Keratinocyte (primary cell): ENCODE measurements at regions not wholly inside any gene's neighbourhood (a gene's known extent, or its start where the extent isn't known, plus 50 kb on each side); places are given as distances from the start of the nearest gene placed in this dataset.

Experiments used
- EZH2 ChIP-seq: IDR thresholded peaks from one replicate; pipeline ENCODE4 v1.6.1; 2012; ENCODE audit warnings: inconsistent platforms, mild to moderate bottlenecking, low read length, moderate library complexity
- TF ChIP-seq, protein P1 (sequence below), 3 experiments: IDR thresholded peaks in 1 of 3; conservative IDR thresholded peaks in 1 of 3; optimal IDR thresholded peaks in 1 of 3; 2 replicates in 2 of 3; 3 replicates in 1 of 3; pipeline versions ENCODE3 to v1.5.1; 2011; ENCODE audit warnings: low read length in 3 of 3, mild to moderate bottlenecking in 3 of 3, moderate library complexity in 2 of 3, control low read depth in 1 of 3, inconsistent platforms in 1 of 3; ENCODE audit not compliant: insufficient read depth in 2 of 3; ENCODE audit errors: extremely low read depth in 1 of 3

DNA sequence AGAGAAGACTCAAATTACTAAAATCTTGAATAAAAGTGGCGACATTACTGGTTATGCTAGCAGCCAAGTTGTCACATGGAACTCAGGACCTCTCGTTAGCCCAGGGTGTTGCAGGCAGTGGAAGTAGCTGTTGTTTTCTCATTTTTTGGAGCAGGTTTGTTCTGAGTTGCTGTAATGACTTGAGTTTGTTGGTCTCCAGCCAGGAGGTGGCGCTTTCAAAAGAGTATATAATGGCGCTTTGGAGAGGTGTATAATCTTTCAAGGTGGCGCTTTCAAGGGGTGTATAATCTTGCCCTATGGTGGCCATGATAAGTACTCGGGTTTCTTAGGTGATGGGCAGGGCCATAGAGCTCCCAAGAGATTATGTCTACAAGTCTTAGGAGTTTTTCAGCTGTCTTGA, 632.7 kb downstream of the NTRK3 start:
- TF ChIP-seq EZH2, result no peak
- TF ChIP-seq, protein P1, sequence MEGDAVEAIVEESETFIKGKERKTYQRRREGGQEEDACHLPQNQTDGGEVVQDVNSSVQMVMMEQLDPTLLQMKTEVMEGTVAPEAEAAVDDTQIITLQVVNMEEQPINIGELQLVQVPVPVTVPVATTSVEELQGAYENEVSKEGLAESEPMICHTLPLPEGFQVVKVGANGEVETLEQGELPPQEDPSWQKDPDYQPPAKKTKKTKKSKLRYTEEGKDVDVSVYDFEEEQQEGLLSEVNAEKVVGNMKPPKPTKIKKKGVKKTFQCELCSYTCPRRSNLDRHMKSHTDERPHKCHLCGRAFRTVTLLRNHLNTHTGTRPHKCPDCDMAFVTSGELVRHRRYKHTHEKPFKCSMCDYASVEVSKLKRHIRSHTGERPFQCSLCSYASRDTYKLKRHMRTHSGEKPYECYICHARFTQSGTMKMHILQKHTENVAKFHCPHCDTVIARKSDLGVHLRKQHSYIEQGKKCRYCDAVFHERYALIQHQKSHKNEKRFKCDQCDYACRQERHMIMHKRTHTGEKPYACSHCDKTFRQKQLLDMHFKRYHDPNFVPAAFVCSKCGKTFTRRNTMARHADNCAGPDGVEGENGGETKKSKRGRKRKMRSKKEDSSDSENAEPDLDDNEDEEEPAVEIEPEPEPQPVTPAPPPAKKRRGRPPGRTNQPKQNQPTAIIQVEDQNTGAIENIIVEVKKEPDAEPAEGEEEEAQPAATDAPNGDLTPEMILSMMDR (optimal IDR thresholded peaks at IDR 0.05 in 1 of 3, IDR thresholded peaks at IDR 0.05 in 1 of 3, conservative IDR thresholded peaks at IDR 0.05 in 1 of 3; ENCODE audit: extremely low read depth in 1 of 3, insufficient read depth in 2 of 3, low read length in 3 of 3), result peak in 1 of 3 experiments; percentile 24
